ENCODE measurements at regions not wholly inside any gene's neighbourhood (a gene's known extent, or its start where the extent isn't known, plus 50 kb on each side); places are given as distances from the start of the nearest gene placed in this dataset.

DNA sequence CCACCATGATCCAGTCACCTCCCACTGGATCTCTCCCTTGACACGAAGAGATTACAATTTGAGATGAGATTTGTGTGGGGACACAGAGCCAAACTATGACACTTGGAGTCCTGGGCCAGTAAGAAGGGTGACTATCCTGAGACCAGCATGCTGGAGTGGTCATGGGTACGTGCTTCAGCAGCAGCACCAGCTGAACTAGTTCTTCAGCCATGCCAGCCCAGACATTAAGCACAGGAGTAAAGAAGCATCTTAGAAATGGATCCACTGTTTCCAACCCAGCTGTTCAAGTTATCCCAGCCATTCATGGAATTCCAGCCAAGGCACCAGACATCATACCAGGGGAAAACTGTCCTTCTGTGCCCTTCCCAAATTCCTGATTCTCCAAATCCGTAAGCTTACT is 370.0 kb downstream of the MAFB start:
- TF ChIP-seq CTCF (IDR thresholded peaks at IDR 0.05; ENCODE audit: poor library complexity) (no peak), EZH2 (IDR thresholded peaks at IDR 0.05; ENCODE audit: borderline replicate concordance) (no peak)
